HG03354 (cell line): ENCODE measurements at regions not wholly inside any gene's neighbourhood (a gene's known extent, or its start where the extent isn't known, plus 50 kb on each side); places are given as distances from the start of the nearest gene placed in this dataset.

Source experiments
- ATAC-seq: cut with Tn5 transposase; IDR thresholded peaks from one replicate; pipeline ENCODE4 v1.9.1; 2021; ENCODE audit warnings: mild to moderate bottlenecking; ENCODE audit not compliant: unreplicated experiment, poor library complexity, severe bottlenecking

DNA sequence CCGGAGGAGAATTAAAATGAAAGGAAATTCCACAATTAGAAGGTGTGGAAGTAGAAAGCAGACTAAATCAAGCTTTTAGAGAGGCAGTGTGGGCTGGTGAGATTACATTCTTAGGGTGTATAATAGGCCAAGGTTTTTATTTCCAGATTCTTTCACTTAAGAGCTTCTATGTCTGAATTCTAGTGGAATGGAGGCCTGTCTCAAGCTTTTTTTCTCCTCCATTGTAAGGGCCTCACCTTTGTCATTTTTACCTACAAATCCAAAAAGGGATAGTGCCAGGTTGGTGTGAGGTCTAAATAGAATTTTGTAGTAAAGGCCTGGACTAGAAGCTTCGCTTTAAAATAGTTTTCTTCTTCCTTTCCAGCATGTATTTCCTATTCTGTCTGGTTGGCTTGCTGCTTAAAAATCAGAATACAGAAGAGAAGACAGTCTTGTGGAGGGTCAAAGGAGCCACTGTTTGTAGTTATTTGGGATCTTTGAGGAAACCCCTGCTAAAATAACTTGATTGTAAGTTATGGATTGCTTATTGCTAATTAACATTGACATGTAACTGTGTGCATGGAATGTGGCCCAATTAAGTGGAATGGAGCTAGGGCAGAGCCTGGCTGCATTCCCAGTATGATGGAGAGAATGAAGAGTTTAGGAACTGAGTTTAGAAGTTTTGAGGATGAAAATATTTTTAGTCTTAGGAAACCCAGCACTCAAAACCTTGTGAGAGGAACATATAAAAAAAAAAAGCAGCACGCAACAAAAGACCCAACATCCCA is 162.5 kb upstream of the B3GALT2 start:
- ATAC-seq: no peak

DNA sequence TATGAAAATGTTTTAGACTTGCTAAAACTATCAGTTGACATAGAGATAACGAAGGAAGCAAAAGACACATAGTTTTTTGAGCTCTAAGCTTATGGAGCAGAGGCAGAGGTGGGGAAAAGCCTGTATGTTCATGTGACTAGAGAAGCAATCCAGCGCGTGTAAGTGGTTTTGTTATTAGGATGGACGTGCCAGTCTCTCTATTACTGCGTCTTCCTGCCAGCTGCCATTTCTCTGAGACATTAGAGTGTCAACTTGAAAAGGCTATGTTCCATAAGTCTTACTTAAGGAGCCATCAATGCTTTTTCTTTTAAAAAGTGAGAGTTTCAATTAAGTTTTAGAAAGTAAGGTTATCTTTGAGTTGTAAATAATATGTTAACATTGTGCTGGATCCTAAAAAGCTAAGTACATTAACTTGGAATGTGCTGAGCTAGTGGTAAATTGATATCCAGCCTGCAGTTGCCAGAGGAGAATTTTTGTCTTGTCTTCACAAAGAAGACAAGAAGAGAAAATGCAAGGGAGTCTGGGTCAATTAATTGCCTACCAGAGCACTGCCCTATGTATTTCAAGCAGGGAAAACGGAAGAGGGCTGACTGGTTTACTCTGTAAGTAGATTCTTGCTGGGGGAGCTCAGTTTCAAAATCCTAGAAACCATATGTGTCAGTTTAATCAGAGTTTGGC is 161.8 kb upstream of the B3GALT2 start:
- no peak for ATAC-seq

DNA sequence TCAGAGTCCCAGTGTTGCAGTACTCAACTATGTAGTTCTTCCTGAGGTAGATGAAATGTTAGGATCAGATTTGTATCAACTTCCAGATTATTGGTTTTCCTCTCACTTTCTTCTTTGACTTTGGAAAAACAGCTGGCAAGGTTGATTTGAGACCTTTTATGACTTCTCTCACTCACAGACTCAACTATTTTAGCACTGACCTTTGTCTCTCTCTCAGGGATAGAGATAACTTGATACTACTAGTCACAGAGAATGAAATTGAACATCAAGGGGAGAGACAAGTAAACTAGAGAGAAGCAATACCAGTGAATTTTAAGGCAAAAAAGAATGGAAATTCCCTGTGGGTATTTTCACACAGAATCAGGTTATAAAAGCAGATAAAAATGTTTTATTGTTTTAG is 159.7 kb upstream of the B3GALT2 start:
- ATAC-seq: no peak

DNA sequence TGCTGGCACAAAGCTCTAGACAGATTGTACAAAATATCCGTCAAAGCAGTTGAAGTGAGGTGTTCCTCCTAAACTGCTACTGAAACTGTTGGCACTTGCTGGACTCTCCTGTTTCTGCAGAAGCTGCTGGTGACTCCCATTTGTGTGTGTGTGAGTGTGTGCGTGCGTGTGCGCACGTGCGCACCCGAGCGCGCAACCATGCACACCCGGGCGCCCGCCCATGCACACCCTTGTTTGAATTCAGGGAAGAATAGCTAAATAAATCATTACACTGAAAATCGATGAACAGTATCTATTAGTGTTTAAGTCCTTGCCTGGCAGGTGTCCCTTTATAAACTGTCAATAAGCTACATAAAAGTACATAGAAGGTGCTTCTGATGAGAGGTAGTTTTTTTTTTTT is 156.4 kb upstream of the B3GALT2 start:
- no peak for ATAC-seq

GRCh38 chr1:193340331-193340730 is 153.9 kb upstream of the B3GALT2 start:
- ATAC-seq: no peak

- ATAC-seq: no peak
These were observed 153.0 kb upstream of the B3GALT2 start for GRCh38 chr1:193339401-193339800.

- peak; percentile 65 for ATAC-seq
These were observed 151.8 kb upstream of the B3GALT2 start for GRCh38 chr1:193338194-193338593.

GRCh38 chr1:193335806-193336428 is 149.5 kb upstream of the B3GALT2 start:
- no peak for ATAC-seq

DNA sequence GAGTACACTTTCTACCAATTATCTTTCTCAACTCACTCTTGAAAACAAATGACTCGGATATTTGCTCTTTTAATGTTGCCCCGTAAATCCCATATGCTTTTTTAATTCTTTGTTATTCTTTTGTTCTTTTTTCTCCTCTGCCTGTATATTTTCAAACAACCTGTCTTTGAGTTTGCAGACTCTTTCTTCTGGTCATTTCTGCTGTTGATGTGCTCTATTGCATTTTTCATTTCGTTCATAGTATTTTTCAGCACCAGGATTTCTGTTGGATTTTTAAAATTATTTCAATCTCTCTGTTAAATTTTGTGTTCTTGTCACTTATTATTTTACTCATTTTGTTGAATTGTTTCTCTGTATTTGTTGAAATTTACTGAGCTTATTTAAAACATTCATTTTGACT is 146.8 kb upstream of the B3GALT2 start:
- ATAC-seq: no peak

DNA sequence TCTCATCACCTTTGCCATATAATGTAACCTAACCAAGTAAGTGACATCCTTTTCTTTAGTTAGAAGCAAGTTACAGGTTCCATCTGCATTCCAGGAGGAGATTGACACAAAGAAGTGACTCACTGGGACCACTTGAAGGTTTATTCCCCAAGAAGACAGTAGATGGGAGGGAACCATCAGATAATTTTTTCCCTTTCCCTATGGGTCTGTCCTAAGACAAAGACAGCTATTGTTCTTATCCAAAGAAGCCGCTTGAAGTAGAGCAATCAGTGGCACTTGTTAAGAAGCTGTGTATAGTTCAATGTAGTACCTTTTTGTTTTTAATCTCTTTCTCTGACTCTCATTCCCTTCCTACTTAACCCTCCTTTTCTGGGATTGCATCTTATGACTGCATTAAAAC is 139.9 kb upstream of the B3GALT2 start:
- ATAC-seq: no peak

DNA sequence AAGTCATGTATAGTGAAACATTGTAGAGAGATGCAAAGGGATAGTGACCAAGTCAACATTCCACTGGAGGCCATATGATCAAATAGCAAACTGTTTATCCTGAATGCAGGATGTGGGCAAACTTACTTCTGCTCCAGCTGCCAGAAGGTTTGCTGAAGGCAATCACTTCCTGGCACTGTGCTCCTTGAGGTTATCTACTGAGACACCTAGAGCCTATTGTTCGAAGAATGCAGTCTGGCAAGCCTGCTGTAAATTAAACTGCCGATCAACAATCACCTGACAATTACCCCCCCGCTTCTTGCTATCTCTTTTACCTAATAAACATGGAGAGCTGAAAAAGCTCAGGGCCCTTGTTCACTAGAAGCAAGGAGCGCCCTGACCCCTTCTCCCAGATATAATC is 139.4 kb upstream of the B3GALT2 start:
- ATAC-seq: no peak

GRCh38 chr1:193325042-193325441 is 138.6 kb upstream of the B3GALT2 start:
- ATAC-seq: no peak

DNA sequence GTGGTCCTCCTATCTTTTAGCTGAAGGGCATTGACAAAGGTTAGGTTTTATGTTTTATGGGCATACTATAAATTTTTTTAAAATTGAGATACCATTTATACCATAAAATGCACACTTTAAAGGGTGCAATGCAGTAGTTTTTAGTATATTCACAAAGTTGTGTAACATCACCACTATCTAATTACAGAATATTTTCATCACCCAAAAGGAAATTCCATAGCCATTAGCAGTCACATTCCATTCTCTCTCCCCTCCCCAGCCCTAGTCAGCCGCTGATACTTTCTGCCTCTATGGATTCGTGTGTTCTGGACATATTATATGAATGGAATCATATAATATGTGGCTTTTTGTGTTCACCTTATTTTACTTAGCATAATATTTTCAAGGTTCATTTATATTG is 135.8 kb upstream of the B3GALT2 start:
- ATAC-seq: no peak

DNA sequence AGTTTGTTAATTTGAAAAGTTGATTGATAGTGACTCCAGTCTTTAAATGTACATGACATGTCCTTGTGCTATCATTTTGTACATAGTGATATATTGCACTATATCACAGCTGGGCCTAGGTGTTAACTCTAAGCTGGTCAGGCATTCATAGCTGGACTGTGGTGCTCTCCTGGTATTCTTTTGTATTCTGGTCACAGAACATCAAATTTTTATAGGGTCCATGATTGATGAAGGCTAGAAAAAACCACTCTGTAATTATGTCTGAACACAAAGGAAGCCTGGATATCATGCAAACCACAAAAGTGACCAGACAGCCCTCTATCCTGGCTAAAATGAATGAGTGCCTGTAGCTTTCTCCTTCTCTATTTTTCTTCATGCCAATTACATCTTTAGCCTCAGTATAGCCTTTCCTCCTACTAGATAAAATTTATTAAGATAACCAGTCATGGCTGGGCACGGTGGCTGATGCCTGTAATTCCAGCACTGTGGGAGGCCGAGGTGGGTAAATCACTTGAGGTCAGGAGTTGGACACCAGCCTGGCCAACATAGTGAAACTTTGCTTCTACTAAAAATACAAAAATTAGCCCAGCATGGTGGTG is 134.9 kb upstream of the B3GALT2 start:
- ATAC-seq: no peak

GRCh38 chr1:193320270-193320669 is 133.9 kb upstream of the B3GALT2 start:
- ATAC-seq: no peak

DNA sequence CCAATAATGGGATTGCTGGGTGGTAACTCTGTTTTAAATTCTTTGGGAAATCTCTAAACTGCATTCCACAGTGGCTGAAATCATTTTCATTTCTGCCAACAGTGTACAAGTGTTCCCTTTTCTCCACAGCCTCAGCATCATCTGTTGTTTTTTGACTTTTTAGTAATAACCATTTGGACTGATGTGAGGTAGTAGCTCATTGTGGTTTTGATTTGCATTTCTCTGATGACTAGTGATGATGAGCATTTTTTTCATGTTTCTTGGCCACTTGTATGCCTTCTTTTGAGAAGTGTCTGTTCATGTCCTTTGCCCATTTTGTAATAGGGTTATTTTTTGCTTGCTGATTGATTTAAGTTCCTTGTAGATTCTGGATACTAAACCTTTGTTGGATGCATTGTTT is 131.9 kb upstream of the B3GALT2 start:
- ATAC-seq: no peak

DNA sequence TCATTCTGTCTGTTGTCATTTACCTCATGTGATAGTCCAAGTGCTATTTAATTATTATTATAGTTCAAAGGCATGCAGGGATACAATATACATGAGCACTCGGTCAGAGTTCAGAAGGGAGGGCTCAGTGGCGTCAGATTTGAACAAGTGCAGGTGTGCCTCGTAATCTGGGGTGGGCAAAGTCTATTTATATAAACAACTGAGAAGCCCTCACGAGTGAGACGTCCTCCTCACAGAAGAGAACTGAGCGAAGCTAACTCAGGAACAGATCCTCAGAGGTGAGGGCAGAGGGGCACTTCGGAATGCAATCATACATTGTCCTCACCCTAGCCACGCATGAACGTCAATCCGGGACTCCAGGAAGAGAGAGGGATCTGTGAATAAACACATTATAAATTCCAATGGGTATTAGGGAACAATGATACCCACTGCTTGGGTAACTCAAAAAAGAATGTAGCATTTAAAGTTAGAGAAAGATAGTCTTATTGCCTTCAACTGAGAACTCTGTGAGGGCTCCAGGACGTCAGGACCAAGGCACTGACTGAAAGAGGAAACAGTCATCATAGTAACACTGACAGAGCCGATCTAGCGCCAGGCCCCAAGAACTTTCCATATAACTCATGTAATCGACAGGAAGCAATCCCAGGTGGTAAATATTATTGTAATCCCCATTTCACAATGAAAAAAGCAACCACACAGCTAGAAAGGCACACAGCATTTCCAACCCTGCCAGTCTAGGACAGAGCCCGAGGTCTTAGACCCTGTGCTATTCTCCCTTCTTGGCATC is 127.1 kb upstream of the B3GALT2 start:
- no peak for ATAC-seq

GRCh38 chr1:193312432-193312831 is 126.0 kb upstream of the B3GALT2 start:
- ATAC-seq: no peak

- ATAC-seq: no peak
These were observed 125.0 kb upstream of the B3GALT2 start for GRCh38 chr1:193311226-193311948.
